ENCODE measurements at regions not wholly inside any gene's neighbourhood (a gene's known extent, or its start where the extent isn't known, plus 50 kb on each side); places are given as distances from the start of the nearest gene placed in this dataset.

DNA sequence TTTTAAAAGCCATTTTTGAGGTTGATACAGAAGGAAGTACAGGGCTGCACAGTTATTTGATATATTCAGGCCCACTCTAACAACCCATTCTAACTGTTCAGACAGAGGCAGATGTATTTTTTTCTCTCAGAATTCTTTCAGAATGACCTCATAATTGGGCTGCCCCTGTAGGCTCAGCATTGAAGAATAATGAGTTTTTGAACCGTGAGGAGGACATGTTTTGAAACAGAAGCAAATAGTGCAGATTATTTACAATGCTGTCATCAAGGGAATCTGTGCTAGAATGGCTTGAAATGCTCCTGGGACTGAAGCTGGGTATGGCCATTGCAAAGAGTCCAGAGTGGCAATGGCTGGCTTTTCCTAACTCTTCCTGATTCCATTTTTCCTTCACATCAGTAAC is 158.1 kb downstream of the SOX3 start:
- TF ChIP-seq, protein P1, sequence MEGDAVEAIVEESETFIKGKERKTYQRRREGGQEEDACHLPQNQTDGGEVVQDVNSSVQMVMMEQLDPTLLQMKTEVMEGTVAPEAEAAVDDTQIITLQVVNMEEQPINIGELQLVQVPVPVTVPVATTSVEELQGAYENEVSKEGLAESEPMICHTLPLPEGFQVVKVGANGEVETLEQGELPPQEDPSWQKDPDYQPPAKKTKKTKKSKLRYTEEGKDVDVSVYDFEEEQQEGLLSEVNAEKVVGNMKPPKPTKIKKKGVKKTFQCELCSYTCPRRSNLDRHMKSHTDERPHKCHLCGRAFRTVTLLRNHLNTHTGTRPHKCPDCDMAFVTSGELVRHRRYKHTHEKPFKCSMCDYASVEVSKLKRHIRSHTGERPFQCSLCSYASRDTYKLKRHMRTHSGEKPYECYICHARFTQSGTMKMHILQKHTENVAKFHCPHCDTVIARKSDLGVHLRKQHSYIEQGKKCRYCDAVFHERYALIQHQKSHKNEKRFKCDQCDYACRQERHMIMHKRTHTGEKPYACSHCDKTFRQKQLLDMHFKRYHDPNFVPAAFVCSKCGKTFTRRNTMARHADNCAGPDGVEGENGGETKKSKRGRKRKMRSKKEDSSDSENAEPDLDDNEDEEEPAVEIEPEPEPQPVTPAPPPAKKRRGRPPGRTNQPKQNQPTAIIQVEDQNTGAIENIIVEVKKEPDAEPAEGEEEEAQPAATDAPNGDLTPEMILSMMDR (IDR thresholded peaks at IDR 0.05), result no peak
- TF ChIP-seq POLR2A (IDR thresholded peaks at IDR 0.05) (no peak), EP300 (IDR thresholded peaks at IDR 0.05) (no peak)
